ENCODE measurements at regions not wholly inside any gene's neighbourhood (a gene's known extent, or its start where the extent isn't known, plus 50 kb on each side); places are given as distances from the start of the nearest gene placed in this dataset.

- H2AFZ ChIP-seq (ENCODE audit: low read depth, low read length, poor library complexity, severe bottlenecking) = no peak overlapping the region
- H3K4me2 ChIP-seq (ENCODE audit: low read length) = no peak overlapping the region
- no peaks in the 10 kb centered on the region for H4K20me1 ChIP-seq (ENCODE audit: insufficient read depth)
- BruUV-seq (replicated peaks) = no TSS peak
- H3K4me3 ChIP-seq (replicated peaks in 1 of 2; ENCODE audit: low read depth in 1 of 2, low read length in 2 of 2) = no peak overlapping the region
- no peaks in the 10 kb centered on the region for H3K9me2 ChIP-seq (ENCODE audit: insufficient read depth)
- no peak overlapping the region for H3K27ac ChIP-seq (ENCODE audit: low read depth, low read length)
- RAD21 ChIA-PET (ENCODE audit: low non-redundant PET in 1 of 2, low total read pairs in 2 of 2, uncharacterized antibody in 2 of 2, unreplicated experiment in 2 of 2) = no interaction called here
- no peaks in the 10 kb centered on the region for H3K4me1 ChIP-seq (ENCODE audit: control insufficient read depth in 1 of 2, insufficient read depth in 2 of 2, low read length in 2 of 2)
- H3K79me2 ChIP-seq (ENCODE audit: insufficient read depth, low read length) = no peaks in the 10 kb centered on the region
- POLR2A ChIA-PET = no interaction called here
- H3K9me3 ChIP-seq (ENCODE audit: control insufficient read depth in 1 of 2, insufficient read depth in 1 of 2, low read depth in 1 of 2, low read length in 2 of 2) = no peaks in the 10 kb centered on the region
- no peaks in the 10 kb centered on the region for H3K27me3 ChIP-seq (ENCODE audit: insufficient read depth, low read length)
- CTCF ChIA-PET = no interaction called here
- no peaks in the 10 kb centered on the region for H3K36me3 ChIP-seq (ENCODE audit: control insufficient read depth in 1 of 2, insufficient read depth in 2 of 2, low read length in 2 of 2)
- intact Hi-C loops (cut with micrococcal nuclease) = no loop called here
- no peak for TF ChIP-seq SRF (IDR thresholded peaks at IDR 0.05; ENCODE audit: low read depth)
- no peak for TF ChIP-seq POLR2AphosphoS5 (IDR thresholded peaks at IDR 0.05; ENCODE audit: low read depth, low read length)
- no peak for TF ChIP-seq ZFX (IDR thresholded peaks at IDR 0.05)
- no peak overlapping the region for H3K9ac ChIP-seq (ENCODE audit: low read length)
- DNase-seq (ENCODE audit: low read depth, low spot score) (no peak), ATAC-seq (no peak)
Measured at GRCh38 chr1:67577646-67578045, 107.4 kb upstream of the GADD45A start.

GRCh38 chr1:67578397-67579020 is 106.5 kb upstream of the GADD45A start:
- Histone ChIP-seq H3K4me2 (ENCODE audit: low read length) (no peak overlapping the region), H3K9me2 (ENCODE audit: insufficient read depth) (no peaks in the 10 kb centered on the region), H4K20me1 (ENCODE audit: insufficient read depth) (no peaks in the 10 kb centered on the region), H3K4me1 (ENCODE audit: control insufficient read depth in 1 of 2, insufficient read depth in 2 of 2, low read length in 2 of 2) (no peaks in the 10 kb centered on the region), H3K9me3 (ENCODE audit: control insufficient read depth in 1 of 2, insufficient read depth in 1 of 2, low read depth in 1 of 2, low read length in 2 of 2) (no peaks in the 10 kb centered on the region), H3K4me3 (replicated peaks in 1 of 2; ENCODE audit: low read depth in 1 of 2, low read length in 2 of 2) (no peak overlapping the region), H3K27me3 (ENCODE audit: insufficient read depth, low read length) (no peaks in the 10 kb centered on the region), H3K27ac (ENCODE audit: low read depth, low read length) (no peak overlapping the region), H3K9ac (ENCODE audit: low read length) (no peak overlapping the region), H3K36me3 (ENCODE audit: control insufficient read depth in 1 of 2, insufficient read depth in 2 of 2, low read length in 2 of 2) (no peaks in the 10 kb centered on the region), H3K79me2 (ENCODE audit: insufficient read depth, low read length) (no peaks in the 10 kb centered on the region), H2AFZ (ENCODE audit: low read depth, low read length, poor library complexity, severe bottlenecking) (no peak overlapping the region)
- BruUV-seq (replicated peaks) = no TSS peak
- no peak for TF ChIP-seq TCF7L2 (IDR thresholded peaks at IDR 0.05; ENCODE audit: borderline replicate concordance, extremely low read depth, insufficient read depth, insufficient read length)
- TF ChIP-seq RAD21 (IDR thresholded peaks at IDR 0.05; ENCODE audit: low read depth) = no peak
- TF ChIP-seq POLR2A (IDR thresholded peaks at IDR 0.05; ENCODE audit: borderline replicate concordance, extremely low read depth, insufficient read depth, insufficient read length) = no peak
- TF ChIP-seq CBX3 (IDR thresholded peaks at IDR 0.05; ENCODE audit: low read depth) = no peak
- no peak for TF ChIP-seq SRF (IDR thresholded peaks at IDR 0.05; ENCODE audit: low read depth)
- no peak for TF ChIP-seq ATF3 (IDR thresholded peaks at IDR 0.05)
- TF ChIP-seq JUND (IDR thresholded peaks at IDR 0.05) = no peak
- no peak for TF ChIP-seq REST (IDR thresholded peaks at IDR 0.05; ENCODE audit: low read depth)
- TF ChIP-seq SIN3A (IDR thresholded peaks at IDR 0.05; ENCODE audit: low read depth) = no peak
- TF ChIP-seq MAX (IDR thresholded peaks at IDR 0.05) = no peak
- no peak for TF ChIP-seq EZH2phosphoT487 (IDR thresholded peaks at IDR 0.05; ENCODE audit: borderline replicate concordance)
- no peak for TF ChIP-seq ZBTB33 (IDR thresholded peaks at IDR 0.05; ENCODE audit: extremely low read depth, insufficient replicate concordance, low read length)
- TF ChIP-seq YY1 (IDR thresholded peaks at IDR 0.05; ENCODE audit: extremely low read depth, insufficient replicate concordance, low read depth, low read length) = no peak
- no peak for TF ChIP-seq ZFX (IDR thresholded peaks at IDR 0.05)
- TF ChIP-seq SP1 (IDR thresholded peaks at IDR 0.05; ENCODE audit: low read depth) = no peak
- DNase-seq (ENCODE audit: low read depth, low spot score) = no peak
- ChIA-PET CTCF (interaction anchor here (0.8 kb wide), 1 partner anchor 182 kb away, joined by 3 read pairs; no protein-coding TSS in a partner anchor), RAD21 (ENCODE audit: low non-redundant PET in 1 of 2, low total read pairs in 2 of 2, uncharacterized antibody in 2 of 2, unreplicated experiment in 2 of 2) (no interaction called here), POLR2A (no interaction called here)
- ATAC-seq = no peak
- intact Hi-C loops (cut with micrococcal nuclease) = no loop called here
